ENCODE measurements at regions not wholly inside any gene's neighbourhood (a gene's known extent, or its start where the extent isn't known, plus 50 kb on each side); places are given as distances from the start of the nearest gene placed in this dataset.

DNA sequence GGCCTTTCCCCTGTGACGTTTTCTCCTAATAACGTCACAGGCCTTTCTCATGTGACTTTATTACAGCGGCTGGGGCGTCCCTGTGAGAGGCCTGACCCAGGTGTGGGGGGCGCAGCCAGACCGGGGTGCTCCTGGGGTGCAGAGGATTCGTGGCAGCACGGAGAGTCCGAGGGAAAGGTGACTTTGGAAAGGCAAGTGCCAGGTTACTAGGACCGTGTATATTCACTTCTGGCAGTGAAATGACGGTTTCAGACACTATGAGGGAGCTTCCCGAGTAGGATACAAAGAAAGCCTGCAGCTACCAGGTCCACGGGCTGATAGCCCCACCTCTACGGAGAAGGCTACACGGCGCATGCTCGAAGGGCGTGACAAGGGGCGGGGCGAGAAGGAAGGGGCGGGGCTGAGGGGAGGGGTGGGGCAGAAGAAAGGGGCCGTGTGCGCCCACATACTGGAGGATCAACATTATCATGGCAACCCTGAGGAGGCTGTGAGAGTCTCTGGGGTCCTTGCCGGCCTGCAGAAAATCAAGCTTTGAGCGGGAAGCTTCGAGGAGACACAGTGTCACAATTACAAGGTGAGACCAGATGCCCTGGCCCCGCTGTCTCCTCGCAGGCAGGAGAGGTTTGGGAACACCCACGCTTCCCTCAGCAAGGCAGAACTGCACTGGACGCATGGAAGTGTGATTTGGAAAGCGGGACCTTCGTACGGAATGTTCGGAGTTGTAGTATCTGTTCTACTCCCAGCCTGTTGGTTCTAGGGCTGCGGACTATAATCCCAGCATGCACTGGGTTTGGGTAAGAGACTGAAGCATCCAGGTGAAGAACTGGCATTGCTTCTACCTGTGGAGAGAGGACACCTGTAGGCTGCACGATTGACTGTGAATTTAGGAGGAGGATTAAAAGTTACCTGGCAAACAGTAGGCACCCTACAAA, 54.4 kb upstream of the ZNF337 start:
- TF ChIP-seq, protein P1, sequence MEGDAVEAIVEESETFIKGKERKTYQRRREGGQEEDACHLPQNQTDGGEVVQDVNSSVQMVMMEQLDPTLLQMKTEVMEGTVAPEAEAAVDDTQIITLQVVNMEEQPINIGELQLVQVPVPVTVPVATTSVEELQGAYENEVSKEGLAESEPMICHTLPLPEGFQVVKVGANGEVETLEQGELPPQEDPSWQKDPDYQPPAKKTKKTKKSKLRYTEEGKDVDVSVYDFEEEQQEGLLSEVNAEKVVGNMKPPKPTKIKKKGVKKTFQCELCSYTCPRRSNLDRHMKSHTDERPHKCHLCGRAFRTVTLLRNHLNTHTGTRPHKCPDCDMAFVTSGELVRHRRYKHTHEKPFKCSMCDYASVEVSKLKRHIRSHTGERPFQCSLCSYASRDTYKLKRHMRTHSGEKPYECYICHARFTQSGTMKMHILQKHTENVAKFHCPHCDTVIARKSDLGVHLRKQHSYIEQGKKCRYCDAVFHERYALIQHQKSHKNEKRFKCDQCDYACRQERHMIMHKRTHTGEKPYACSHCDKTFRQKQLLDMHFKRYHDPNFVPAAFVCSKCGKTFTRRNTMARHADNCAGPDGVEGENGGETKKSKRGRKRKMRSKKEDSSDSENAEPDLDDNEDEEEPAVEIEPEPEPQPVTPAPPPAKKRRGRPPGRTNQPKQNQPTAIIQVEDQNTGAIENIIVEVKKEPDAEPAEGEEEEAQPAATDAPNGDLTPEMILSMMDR (IDR thresholded peaks at IDR 0.05), result no peak

DNA sequence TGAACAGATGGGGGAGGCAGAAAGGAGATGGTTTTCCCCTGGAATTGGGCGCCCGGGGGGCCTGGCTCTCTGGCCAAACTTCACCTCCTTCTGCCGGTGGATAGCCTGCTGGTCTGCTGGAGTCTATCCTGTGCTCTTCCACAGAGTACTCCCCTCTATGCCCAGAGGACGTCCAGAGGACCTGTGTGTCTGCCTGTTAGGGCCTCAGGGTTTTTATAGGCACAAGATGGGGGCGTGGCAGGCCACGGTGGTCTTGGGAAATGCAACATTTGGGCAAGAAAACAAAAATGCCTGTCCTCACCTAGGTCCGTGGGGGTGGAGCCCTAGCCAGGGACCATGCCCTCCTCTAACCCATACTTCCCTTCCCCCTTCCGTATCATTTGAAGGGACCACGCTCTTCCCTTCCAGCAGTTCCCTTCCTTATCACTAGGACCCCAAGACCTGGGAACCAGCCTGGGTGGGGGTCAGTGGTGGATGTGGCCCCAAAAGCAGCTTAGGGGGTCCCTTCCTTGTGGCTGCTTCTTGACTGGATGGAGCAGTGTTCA, 53.6 kb upstream of the ZNF337 start:
- Histone ChIP-seq H3K9me3 (no peaks in the 10 kb centered on the region), H3K4me3 (peak overlapping the region in 2 of 4 donors; percentile 29 to 39), H3K27me3 (no peaks in the 10 kb centered on the region), H3K4me1 (no peaks in the 10 kb centered on the region), H3K27ac (peak overlapping the region in 1 of 4 donors; percentile 59), H3K36me3 (no peaks in the 10 kb centered on the region)
- 80 to 86% methylated on average over 9 of the region's 9 CpGs for WGBS, 2 donors
- intact Hi-C loops (cut with DNase I), result no loop called here
- TF ChIP-seq, protein P1 (IDR thresholded peaks at IDR 0.05), result no peak
- no peak for DNase-seq
- no peak for ATAC-seq
- no peak for FAIRE-seq

More for the DNA sequence above, 54.4 kb upstream of the ZNF337 start:
- H3K4me1 ChIP-seq, result no peaks in the 10 kb centered on the region
- FAIRE-seq, result no peak
- H3K27me3 ChIP-seq, result no peaks in the 10 kb centered on the region
- H3K36me3 ChIP-seq, result no peaks in the 10 kb centered on the region
- H3K9me3 ChIP-seq, result no peaks in the 10 kb centered on the region
- 25 to 39% methylated on average over 35 to 36 of the region's 36 CpGs for WGBS, 2 donors
- ATAC-seq, result peak; percentile 98 to 99 (median 99)
- intact Hi-C loops (cut with DNase I), result no loop called here
- peak overlapping the region in 2 of 4 donors; percentile 33 to 59 for H3K27ac ChIP-seq
- peak overlapping the region; percentile 29 to 42 (median 37) for H3K4me3 ChIP-seq
- DNase-seq, result peak; percentile 43 to 89 (median 68)

DNA sequence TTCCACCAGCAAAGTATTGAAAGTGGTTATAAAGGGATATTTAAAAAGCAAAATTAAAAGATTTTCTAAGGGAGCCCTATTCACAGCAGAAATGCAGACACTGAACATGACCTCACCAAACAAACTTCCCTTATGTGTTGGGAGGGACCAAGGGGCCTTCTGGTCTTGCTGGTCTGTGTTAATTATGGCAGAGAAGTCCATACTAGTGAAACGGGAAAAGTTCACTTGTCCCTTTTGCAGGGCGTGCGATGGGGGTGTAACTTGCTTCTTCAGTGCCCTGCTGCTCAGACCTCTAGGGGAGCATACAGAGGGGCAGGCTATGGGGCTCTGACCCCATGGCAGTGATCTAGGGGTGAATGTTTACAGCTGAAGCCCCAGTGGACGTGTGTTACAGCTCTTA, 53.0 kb upstream of the ZNF337 start:
- intact Hi-C loops (cut with DNase I), result no loop called here
- 82 to 85% methylated on average over 4 of the region's 4 CpGs for WGBS, 2 donors
- no peak for DNase-seq

More for the DNA sequence above, 53.0 kb upstream of the ZNF337 start:
- H3K9me3 ChIP-seq, result no peaks in the 10 kb centered on the region
- no peaks in the 10 kb centered on the region for H3K4me1 ChIP-seq
- H3K4me3 ChIP-seq, result no peak overlapping the region
- TF ChIP-seq, protein P1 (IDR thresholded peaks at IDR 0.05), result no peak
- no peak overlapping the region for H3K27ac ChIP-seq
- no peak for ATAC-seq
- no peaks in the 10 kb centered on the region for H3K36me3 ChIP-seq
- no peaks in the 10 kb centered on the region for H3K27me3 ChIP-seq
- FAIRE-seq, result no peak

Small RNAs in the stretch of these regions (microRNA-seq; reads per million reads assigned to microRNA genes)
- gene MIR663A, result 0 reads per million in 2 donors

Data from pancreas (tissue), 10 donors.